ENCODE measurements at regions not wholly inside any gene's neighbourhood (a gene's known extent, or its start where the extent isn't known, plus 50 kb on each side); places are given as distances from the start of the nearest gene placed in this dataset.

DNA sequence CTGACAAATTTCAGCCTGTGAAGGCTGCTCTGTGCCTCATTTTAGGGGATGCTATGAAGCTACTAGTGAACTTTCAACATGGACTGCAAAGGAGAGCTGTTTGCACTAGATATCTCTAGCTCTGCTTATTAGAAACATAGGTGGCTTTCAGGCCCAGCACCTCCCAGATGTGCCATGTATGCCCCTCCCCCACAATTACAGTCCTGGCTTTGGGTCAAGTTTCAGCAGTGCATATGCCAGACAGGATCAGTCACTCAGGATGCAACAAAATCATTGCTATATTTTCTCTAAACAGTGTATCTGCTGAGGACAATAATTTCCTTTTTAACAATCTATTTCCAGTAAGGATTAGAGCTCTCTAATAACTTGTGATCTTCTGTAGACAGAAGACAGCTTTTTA is 178.8 kb upstream of the STAC start:
- DNase-seq = no peak

DNA sequence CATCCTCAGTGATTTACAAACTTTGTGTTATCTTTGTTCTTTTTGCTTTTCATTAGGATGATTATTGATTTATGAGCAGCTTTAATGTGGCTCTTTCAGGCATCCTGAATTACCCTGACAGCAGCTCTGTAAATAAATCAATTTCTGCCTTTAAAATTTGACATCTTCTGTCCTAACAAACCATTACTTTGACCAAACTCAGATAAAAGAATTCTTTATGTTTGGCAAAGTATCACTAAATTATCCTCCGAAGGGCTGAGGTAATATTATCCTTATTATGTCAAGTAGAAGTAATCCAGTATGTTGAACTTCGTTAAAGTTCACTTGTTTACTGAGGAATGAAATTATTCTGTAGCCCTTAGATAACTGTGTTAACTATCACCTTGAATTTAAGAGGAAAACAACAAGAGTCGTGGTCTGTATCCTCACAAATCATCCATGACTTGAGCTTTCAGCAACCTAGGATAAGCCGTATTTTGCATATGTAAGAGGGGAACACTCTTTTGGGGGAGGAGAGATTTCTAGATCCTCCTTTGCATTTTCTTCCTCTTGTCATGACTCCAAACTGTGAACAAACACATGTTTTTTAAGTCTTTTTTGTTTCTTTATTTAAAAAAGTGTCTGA is 173.2 kb upstream of the STAC start:
- DNase-seq = no peak

- no peak for DNase-seq
These were observed 169.3 kb upstream of the STAC start for GRCh38 chr3:36210840-36211651.

- DNase-seq = no peak
These were observed 168.7 kb upstream of the STAC start for GRCh38 chr3:36211652-36211999.

DNA sequence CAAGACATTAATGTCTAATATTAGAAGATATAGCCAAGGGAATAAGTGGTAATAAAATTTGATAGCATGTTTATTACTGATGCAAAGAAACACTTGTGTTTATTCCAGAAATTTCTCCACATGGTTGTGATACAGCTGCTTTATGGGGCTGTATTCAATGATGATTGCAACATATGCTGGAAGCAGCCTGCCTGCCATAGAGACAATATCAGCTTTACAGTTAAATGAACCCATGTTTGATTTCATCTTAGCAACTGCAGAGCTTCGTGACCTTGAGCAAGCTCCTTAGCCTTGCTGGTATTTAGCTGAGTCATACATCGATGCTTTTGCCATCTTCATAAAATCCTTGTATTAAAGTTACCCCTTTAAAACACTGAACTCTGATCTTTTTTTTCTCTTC is 168.1 kb upstream of the STAC start:
- DNase-seq = no peak

DNA sequence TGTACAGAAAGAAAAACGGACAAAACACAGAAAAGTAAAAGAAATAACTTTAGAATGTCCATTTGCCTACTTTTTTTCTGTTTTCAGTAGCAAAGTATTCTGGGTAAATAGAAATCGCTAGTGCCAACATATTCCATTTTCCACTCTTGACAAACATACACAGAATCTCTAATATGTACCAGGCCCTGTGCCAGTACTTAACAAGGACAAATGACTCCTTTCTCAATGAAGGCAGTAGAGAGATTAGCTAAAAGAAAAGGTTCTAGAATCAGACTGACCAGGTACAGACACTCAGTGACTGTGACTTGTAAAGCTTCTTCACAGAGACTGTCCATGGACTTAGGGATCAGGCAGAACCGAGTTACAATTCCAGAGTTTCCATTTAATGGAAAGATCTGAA is 165.8 kb upstream of the STAC start:
- DNase-seq = no peak

GRCh38 chr3:36215241-36215640 is 165.1 kb upstream of the STAC start:
- no peak for DNase-seq

DNA sequence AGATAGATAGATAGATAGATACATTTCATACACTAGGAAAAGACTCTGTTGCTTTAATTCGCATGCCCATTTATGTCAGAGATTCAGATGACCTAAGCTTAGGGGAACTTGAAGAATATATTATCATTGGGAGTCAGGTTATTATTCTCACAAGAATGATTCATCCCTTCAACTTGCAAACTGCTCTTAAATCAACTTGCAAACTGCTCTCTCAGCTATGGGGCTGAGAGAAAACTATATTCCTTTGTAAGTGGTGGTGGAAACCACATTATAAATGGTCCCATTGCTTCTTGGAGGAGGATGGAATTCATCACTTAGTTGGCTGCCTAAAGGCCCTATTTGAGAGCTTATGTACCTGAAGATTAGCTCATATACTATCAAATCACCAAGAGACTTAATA is 160.9 kb upstream of the STAC start:
- no peak for DNase-seq

GRCh38 chr3:36220173-36220572 is 160.1 kb upstream of the STAC start:
- no peak for DNase-seq

DNA sequence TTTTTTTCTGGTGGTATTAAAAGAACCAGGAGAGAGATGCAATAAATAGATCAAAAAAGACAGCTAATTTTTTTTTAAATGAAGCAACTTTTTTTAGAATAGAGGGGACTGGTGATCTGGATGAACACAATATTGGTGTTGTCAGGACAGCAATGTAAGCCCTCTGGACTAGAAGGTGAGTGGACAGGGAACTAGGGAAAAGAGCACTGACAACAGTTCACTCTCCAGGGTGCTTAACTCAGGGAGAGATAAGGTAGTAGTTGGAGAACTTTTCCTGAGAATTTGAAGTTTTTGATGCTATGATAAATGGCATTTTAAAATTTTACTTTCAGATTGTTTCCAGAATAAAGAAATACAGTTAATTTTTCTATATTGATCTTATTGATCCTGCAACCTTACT is 158.3 kb upstream of the STAC start:
- no peak for DNase-seq

DNA sequence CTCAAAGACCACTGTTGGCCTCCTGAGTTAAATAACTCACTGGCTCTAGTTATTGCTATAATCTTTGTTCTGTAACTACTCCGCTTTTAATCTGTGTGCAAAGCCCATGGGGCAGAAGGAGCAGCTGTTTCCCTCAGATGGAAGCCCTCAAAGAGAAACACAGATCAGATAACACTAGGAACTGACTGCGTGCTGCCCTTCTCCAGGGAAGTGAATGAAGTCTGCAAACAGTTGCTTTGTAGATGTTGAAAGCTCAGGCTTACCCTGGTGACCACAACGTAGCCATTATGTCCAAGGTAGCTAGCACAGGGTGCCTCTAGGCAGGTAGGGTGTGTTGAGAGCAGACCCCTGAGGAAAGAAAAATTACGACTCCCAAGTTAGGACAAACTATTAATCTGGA is 152.3 kb upstream of the STAC start:
- DNase-seq = no peak

DNA sequence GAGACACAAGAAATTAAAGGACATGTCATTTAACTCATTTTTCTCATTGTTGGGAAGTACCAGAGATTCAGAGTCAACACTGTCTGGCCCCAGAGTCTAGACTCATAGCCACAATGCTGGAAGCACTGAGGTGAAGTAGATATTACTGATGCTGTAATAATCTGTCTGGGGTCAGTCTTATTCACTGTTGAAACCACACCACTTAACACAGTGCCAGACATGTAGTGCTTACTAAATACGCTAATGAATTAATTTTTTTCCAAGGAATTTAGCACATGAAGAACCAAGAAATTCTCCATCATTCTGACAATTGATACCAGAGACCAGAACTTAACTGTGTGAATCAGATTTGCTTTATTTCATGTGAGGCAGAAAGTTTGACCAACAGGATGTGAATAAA is 150.8 kb upstream of the STAC start:
- DNase-seq = no peak

DNA sequence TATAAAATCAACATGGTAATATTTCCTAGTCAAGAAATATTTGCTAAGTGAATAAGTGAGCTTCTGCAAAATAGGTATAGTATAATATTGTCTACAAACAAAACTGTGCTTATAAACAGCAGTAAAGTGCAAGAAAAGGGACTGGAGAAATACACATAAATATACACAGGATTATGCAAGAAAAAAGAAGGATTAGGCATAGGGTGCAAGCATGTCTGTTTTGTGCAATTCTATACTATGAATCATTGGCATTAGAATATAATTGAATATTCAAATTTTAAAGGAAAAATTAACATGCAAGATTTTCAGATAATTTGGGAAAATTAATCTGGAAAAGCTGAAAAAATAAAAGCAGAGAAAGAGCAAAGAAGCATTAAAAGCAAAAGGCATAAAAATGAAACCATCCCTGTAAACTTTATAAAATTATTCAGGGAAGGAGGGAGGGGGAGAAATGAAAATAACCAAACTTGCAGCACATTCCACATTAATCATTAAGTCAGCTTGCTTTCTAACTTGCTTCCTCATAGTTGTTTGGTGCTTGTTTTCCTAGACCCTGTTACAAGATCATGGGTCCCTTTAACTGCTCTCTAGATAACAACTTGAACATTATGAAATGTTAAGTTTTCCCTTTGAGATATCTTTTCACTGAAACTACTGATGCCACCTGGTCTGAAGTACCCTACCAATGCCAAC is 147.4 kb upstream of the STAC start:
- no peak for DNase-seq

DNA sequence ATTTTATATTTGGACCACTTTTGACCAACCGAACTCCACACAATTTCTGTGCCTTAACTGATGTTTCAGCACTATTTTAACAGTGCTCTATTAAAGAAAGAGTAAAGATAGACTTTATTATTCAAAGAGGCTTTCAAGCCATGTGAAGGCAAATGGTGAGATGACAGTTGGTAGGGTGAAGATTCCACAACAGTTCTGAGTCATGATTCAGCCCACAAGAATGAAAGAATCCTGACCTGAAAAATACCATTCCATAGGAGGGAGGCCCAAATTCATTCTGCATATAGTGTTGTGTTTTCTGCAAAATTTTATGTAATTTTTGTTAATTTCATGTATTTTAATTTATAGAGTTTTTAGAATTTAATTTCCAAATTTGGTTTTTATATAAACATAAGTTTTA is 135.6 kb upstream of the STAC start:
- DNase-seq = no peak

GRCh38 chr3:36248374-36248773 is 131.9 kb upstream of the STAC start:
- no peak for DNase-seq

DNA sequence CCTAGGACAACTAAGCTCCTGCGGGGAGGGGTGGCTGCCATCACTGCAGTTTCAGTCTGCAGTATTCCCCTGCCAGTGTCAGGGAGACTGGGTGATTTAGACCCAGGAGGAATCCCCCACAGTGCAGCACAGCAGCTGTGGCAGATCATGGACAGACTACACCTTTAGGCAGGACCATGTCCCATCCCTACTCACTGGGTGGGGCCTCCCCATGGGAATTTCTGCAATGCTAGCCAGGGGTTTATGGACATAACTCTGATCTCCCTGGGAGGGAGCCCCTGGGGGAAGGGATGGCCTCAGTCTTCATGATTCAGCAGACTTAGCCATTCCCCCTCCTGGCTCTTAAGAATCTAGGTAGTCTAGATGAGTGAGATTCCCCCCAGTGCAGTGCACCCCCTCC is 130.1 kb upstream of the STAC start:
- no peak for DNase-seq

DNA sequence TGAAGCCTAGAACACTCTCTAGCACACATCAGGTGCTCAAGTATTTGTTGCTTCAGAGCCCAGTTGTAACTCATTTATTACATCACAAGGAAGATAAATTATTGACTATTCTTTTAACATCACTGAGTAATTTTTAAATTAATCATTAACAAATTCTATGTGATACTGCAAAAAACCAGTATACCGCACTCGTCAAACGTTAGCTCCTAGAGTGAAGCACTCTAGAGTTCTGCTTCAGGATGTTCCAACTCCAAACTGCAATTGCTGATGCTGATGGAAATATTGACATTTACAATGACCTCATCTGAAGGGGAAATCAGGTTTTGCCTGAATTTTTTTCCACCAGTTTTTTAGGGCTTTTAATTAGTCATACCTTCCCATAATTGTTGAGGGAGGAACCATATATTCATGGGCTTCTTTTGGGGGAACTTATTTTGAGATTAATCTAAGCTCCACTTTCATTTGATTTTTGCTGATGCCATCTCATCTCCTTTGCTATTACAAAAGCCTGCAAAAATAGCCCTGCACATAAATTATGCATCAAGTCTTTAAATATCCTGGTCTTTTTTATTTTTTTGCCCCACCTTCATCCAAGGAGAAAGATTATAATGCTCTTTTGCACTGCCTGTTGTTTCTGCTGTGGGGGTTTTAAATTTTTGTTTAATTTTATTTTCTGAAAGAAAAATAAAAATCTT is 123.0 kb upstream of the STAC start:
- DNase-seq = no peak

DNA sequence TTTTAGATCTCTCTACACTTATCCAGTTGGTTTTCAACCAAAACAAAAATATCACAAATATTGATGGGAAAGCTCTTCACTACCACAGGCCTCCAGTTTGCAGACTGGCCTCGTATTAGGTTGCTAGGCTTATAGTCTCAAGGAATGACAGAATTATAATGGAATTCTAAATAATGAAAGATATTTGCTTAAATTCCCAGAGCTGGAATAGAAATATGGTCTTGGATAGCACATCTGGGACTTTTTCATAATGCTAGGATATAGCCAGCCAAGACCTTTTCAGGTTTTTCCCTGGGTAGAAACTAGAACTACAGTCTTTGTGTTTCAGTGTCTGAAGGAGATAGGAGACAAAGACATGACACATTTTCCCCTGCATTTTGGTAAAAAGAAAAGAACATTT is 121.9 kb upstream of the STAC start:
- no peak for DNase-seq

- no peak for DNase-seq
These were observed 120.7 kb upstream of the STAC start for GRCh38 chr3:36259580-36259979.

DNA sequence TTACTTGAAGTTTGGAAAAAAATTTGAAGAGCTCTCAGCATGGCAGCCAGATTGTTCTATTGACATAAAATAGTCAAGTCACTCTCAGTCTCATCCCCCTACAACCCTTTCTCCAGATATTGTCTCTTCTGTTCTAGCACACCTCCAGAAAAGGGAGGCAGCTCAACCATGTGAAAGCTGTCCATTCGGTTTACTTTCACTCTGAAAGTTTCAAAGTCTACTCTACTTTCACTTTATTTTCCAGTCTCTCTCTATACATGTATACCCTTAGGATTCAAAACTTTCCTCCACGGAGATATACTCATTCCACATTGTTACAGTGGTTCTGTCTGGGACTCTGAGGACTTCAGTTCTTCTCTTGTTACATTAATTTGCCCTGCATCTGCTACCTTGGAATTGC is 111.0 kb upstream of the STAC start:
- DNase-seq = no peak

DNA sequence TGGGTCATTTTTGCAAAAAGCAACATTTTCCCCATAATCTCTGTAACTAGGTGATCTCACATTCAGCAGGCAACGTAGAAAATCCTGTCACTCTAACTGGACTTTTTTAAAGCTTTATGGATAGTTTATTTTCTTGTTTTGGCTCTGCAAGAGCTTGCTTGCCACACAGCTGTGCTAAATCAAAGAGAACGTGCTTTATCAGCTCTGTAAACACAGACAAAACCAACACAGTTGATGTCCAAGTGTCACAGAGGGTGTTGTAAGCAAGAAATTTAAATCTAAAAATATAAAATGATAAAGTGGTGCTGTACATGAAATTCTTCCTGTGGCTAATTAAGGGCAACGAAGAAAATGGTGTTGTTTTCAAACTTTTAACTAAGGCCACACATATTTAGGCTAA is 97.5 kb upstream of the STAC start:
- no peak for DNase-seq

DNA sequence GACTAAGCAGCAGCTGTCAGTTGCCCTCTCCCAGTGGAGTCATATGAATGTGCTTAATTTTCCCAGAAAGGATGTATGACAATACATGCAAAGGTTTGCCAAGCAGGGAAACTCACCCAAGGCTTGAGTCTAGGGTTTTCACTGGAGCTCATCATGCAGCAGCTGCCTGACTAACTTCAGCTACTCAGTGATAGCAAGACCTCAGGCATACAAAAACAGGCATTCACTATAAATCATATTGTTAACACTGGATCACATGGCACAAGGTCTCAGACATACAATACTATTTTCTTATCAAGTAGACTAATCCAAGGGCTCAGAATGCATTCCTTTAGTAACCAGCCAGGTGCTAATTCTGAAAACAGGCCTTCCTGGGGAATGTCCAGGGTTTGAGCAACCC is 85.0 kb upstream of the STAC start:
- DNase-seq = no peak

DNA sequence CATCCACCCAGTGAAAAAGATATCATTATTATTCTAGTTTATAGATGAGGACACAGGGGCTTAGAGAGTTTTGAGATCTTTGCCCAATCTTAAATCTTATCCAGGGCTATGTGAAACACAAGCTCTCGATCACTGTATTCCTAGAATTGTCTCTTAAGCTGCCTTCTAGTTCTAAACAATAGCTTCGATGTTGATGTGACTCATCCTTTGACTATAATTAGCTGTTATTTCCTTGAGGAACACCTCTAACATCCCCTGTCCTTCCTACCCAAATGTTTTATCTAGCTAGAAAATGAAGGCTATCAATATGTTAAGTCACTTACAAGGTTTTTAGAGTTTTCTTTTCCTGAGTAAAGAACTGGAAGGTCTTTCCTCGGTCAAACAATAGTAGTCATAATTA is 83.1 kb upstream of the STAC start:
- no peak for DNase-seq

DNA sequence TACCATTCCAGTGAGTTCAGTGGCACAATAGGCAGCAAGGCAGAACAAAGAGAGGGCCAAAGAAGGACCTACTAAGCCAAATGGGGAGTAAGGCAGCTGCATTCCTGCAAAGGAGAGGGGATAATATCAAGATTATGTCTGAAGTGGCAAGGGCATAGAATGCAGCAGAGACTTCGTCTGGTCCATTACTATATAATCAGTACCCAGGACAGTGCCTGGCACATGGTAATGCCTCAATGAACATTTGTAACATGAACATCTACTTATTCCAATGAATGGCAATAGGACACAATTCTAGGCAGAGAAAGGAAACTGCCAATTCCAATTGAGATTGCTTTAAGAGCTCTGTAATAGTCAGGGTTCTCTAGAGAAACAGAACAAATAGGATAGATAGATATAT is 82.1 kb upstream of the STAC start:
- DNase-seq = no peak

Measured in stimulated activated CD4-positive, alpha-beta T cell treated with anti-CD3 and anti-CD28 coated beads, Interleukin-15, amount 100 ng/mL, for 24 hours (primary cell).